HG03103 (cell line): ENCODE measurements at regions not wholly inside any gene's neighbourhood (a gene's known extent, or its start where the extent isn't known, plus 50 kb on each side); places are given as distances from the start of the nearest gene placed in this dataset.
"Not testable (repeated sequence)": the region's sequence is repeated elsewhere in the genome, so short reads cannot be mapped to it uniquely, and the experiment has no call there.

Experiments
- ATAC-seq: cut with Tn5 transposase; IDR thresholded peaks from one replicate; pipeline ENCODE4 v1.9.1; 2021; ENCODE audit warnings: low read depth; ENCODE audit not compliant: unreplicated experiment

- no peak for ATAC-seq
Measured at GRCh38 chr12:78331181-78331580, 500.5 kb downstream of the NAV3 start.

GRCh38 chr12:78331753-78332152 is 501.1 kb downstream of the NAV3 start:
- ATAC-seq = no peak

GRCh38 chr12:78338054-78338785 is 507.5 kb downstream of the NAV3 start:
- ATAC-seq = no peak

- no peak for ATAC-seq
Measured at GRCh38 chr12:78340406-78340805, 509.7 kb downstream of the NAV3 start.

GRCh38 chr12:78343657-78344056 is 513.0 kb downstream of the NAV3 start:
- ATAC-seq = no peak

GRCh38 chr12:78359520-78359919 is 505.1 kb upstream of the SYT1 start:
- no peak for ATAC-seq

- ATAC-seq = no peak
Measured at GRCh38 chr12:78361683-78362082, 502.9 kb upstream of the SYT1 start.

GRCh38 chr12:78371284-78371683 is 493.3 kb upstream of the SYT1 start:
- ATAC-seq = no peak

- ATAC-seq = no peak
Measured at GRCh38 chr12:78375461-78375860, 489.1 kb upstream of the SYT1 start.

- ATAC-seq = no peak
Measured at GRCh38 chr12:78376257-78376656, 488.3 kb upstream of the SYT1 start.

GRCh38 chr12:78379065-78379464 is 485.5 kb upstream of the SYT1 start:
- ATAC-seq = not testable (repeated sequence)

GRCh38 chr12:78383414-78383813 is 481.2 kb upstream of the SYT1 start:
- ATAC-seq = no peak

- no peak for ATAC-seq
Measured at GRCh38 chr12:78384541-78384940, 480.0 kb upstream of the SYT1 start.

GRCh38 chr12:78385541-78385940 is 479.0 kb upstream of the SYT1 start:
- no peak for ATAC-seq

- ATAC-seq = no peak
Measured at GRCh38 chr12:78386871-78387270, 477.7 kb upstream of the SYT1 start.

GRCh38 chr12:78387721-78388120 is 476.9 kb upstream of the SYT1 start:
- ATAC-seq = no peak

- ATAC-seq = no peak
Measured at GRCh38 chr12:78388461-78388860, 476.1 kb upstream of the SYT1 start.

- ATAC-seq = no peak
Measured at GRCh38 chr12:78390920-78391319, 473.7 kb upstream of the SYT1 start.

GRCh38 chr12:78392918-78393317 is 471.7 kb upstream of the SYT1 start:
- no peak for ATAC-seq

GRCh38 chr12:78395961-78396360 is 468.6 kb upstream of the SYT1 start:
- ATAC-seq = no peak

- ATAC-seq = no peak
Measured at GRCh38 chr12:78396538-78396937, 468.0 kb upstream of the SYT1 start.

- no peak for ATAC-seq
Measured at GRCh38 chr12:78398750-78399149, 465.8 kb upstream of the SYT1 start.
